WTC11 (cell line): ENCODE measurements at regions not wholly inside any gene's neighbourhood (a gene's known extent, or its start where the extent isn't known, plus 50 kb on each side); places are given as distances from the start of the nearest gene placed in this dataset.

Experiments used
- ATF3 ChIP-seq: sonication (generic); formaldehyde crosslinking; conservative IDR thresholded peaks from 2 replicates; pipeline ENCODE4 v1.8.1; 2022; ENCODE audit warnings: mild to moderate bottlenecking, missing genetic modification reagents
- ETV6 ChIP-seq: sonication (generic); formaldehyde crosslinking; IDR thresholded peaks from 2 replicates; pipeline ENCODE4 v1.8.1; 2022; ENCODE audit warnings: mild to moderate bottlenecking, missing genetic modification reagents
- HMGXB4 ChIP-seq: sonication (generic); formaldehyde crosslinking; IDR thresholded peaks from 2 replicates; pipeline ENCODE4 v1.8.1; 2023; ENCODE audit warnings: mild to moderate bottlenecking, moderate library complexity, missing genetic modification reagents
- NR1H2 ChIP-seq: sonication (generic); formaldehyde crosslinking; IDR thresholded peaks from 2 replicates; pipeline ENCODE4 v1.9.0; 2021; ENCODE audit warnings: mild to moderate bottlenecking, moderate library complexity, missing genetic modification reagents
- PRDM15 ChIP-seq: sonication (generic); formaldehyde crosslinking; IDR thresholded peaks from 2 replicates; pipeline ENCODE4 v1.8.0; 2022; ENCODE audit warnings: missing genetic modification reagents
- SMAD3 ChIP-seq: sonication (generic); formaldehyde crosslinking; IDR thresholded peaks from 2 replicates; pipeline ENCODE4 v1.8.0; 2022; ENCODE audit warnings: missing genetic modification reagents, mild to moderate bottlenecking, borderline replicate concordance
- ZNF121 ChIP-seq: sonication (generic); formaldehyde crosslinking; IDR thresholded peaks from 2 replicates; pipeline ENCODE4 v1.8.0; 2023; ENCODE audit warnings: missing genetic modification reagents
- ZNF232 ChIP-seq: sonication (generic); formaldehyde crosslinking; IDR thresholded peaks from 2 replicates; pipeline ENCODE4 v1.8.0; 2022; ENCODE audit warnings: mild to moderate bottlenecking, missing genetic modification reagents
- TF ChIP-seq, protein P1 (sequence below): sonication (generic); formaldehyde crosslinking; IDR thresholded peaks from 2 replicates; pipeline ENCODE4 v1.8.0; 2022; ENCODE audit warnings: mild to moderate bottlenecking, missing genetic modification reagents
- TF ChIP-seq, protein P2 (sequence below): fragments of 200-600 bp; IDR thresholded peaks from 2 replicates; pipeline ENCODE4 v1.8.0; 2022; ENCODE audit warnings: antibody characterized with exemption
- TF ChIP-seq, protein P3 (sequence below): sonication (generic); formaldehyde crosslinking; IDR thresholded peaks from 2 replicates; pipeline ENCODE4 v1.8.1; 2022; ENCODE audit warnings: low read depth, missing genetic modification reagents, borderline replicate concordance
- TF ChIP-seq, protein P4 (sequence below): sonication (generic); formaldehyde crosslinking; IDR thresholded peaks from 2 replicates; pipeline ENCODE4 v1.8.1; 2022; ENCODE audit warnings: missing genetic modification reagents, borderline replicate concordance

GRCh38 chr18:78612318-78612717, 367.3 kb upstream of the SALL3 start:
- TF ChIP-seq, protein P1, sequence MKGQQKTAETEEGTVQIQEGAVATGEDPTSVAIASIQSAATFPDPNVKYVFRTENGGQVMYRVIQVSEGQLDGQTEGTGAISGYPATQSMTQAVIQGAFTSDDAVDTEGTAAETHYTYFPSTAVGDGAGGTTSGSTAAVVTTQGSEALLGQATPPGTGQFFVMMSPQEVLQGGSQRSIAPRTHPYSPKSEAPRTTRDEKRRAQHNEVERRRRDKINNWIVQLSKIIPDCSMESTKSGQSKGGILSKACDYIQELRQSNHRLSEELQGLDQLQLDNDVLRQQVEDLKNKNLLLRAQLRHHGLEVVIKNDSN: no peak
- TF ChIP-seq, protein P2, sequence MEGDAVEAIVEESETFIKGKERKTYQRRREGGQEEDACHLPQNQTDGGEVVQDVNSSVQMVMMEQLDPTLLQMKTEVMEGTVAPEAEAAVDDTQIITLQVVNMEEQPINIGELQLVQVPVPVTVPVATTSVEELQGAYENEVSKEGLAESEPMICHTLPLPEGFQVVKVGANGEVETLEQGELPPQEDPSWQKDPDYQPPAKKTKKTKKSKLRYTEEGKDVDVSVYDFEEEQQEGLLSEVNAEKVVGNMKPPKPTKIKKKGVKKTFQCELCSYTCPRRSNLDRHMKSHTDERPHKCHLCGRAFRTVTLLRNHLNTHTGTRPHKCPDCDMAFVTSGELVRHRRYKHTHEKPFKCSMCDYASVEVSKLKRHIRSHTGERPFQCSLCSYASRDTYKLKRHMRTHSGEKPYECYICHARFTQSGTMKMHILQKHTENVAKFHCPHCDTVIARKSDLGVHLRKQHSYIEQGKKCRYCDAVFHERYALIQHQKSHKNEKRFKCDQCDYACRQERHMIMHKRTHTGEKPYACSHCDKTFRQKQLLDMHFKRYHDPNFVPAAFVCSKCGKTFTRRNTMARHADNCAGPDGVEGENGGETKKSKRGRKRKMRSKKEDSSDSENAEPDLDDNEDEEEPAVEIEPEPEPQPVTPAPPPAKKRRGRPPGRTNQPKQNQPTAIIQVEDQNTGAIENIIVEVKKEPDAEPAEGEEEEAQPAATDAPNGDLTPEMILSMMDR: no peak
- TF ChIP-seq, protein P3, sequence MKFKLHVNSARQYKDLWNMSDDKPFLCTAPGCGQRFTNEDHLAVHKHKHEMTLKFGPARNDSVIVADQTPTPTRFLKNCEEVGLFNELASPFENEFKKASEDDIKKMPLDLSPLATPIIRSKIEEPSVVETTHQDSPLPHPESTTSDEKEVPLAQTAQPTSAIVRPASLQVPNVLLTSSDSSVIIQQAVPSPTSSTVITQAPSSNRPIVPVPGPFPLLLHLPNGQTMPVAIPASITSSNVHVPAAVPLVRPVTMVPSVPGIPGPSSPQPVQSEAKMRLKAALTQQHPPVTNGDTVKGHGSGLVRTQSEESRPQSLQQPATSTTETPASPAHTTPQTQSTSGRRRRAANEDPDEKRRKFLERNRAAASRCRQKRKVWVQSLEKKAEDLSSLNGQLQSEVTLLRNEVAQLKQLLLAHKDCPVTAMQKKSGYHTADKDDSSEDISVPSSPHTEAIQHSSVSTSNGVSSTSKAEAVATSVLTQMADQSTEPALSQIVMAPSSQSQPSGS (CRISPR knock-in tag): no peak
- TF ChIP-seq ATF3 (CRISPR knock-in tag) (no peak), SMAD3 (CRISPR knock-in tag) (no peak), ETV6 (CRISPR knock-in tag) (no peak), PRDM15 (CRISPR knock-in tag) (no peak), NR1H2 (CRISPR knock-in tag) (no peak), ZNF121 (no peak), ZNF232 (CRISPR knock-in tag) (no peak), HMGXB4 (no peak)
- TF ChIP-seq, protein P4, sequence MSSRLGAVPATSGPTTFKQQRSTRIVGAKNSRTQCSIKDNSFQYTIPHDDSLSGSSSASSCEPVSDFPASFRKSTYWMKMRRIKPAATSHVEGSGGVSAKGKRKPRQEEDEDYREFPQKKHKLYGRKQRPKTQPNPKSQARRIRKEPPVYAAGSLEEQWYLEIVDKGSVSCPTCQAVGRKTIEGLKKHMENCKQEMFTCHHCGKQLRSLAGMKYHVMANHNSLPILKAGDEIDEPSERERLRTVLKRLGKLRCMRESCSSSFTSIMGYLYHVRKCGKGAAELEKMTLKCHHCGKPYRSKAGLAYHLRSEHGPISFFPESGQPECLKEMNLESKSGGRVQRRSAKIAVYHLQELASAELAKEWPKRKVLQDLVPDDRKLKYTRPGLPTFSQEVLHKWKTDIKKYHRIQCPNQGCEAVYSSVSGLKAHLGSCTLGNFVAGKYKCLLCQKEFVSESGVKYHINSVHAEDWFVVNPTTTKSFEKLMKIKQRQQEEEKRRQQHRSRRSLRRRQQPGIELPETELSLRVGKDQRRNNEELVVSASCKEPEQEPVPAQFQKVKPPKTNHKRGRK: no peak
